ENCODE measurements at regions not wholly inside any gene's neighbourhood (a gene's known extent, or its start where the extent isn't known, plus 50 kb on each side); places are given as distances from the start of the nearest gene placed in this dataset.

- in situ Hi-C loops (cut with MboI; ENCODE audit: low pct_unique_long_range_greater_than_20kb, low sequenced_read_pairs, unreplicated experiment): no loop called here
- TF ChIP-seq CTCF (IDR thresholded peaks at IDR 0.05; ENCODE audit: extremely low read depth, insufficient read depth, missing control alignments): no peak
Measured at GRCh38 chr18:71986351-71987050, 557.6 kb downstream of the CBLN2 start.

DNA sequence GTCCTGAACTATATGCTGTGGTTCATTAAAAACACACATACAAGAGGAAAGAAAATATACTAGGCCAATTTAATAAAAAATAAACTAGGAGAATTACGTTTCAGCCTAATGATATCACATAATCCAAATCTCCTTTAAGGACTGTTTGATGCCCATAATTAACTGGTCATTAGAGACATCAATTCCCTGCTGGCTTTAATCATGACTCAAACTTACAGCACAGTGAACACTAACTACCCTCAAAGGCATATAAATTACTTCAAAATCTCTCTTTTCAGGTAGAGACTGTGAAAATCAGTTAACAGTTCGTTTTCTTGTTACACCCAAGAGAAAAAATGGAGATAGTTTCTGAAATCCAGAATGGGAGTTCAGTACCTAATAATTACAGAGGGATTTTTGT lies 567.4 kb downstream of the CBLN2 start:
- TF ChIP-seq CTCF (IDR thresholded peaks at IDR 0.05; ENCODE audit: extremely low read depth, insufficient read depth, missing control alignments): no peak
- DNase-seq (ENCODE audit: low spot score): no peak
- in situ Hi-C loops (cut with MboI; ENCODE audit: low pct_unique_long_range_greater_than_20kb, low sequenced_read_pairs, unreplicated experiment): no loop called here

More at GRCh38 chr18:71986351-71987050, 557.6 kb downstream of the CBLN2 start:
- DNase-seq (ENCODE audit: low spot score): no peak

GRCh38 chr18:71966791-71967190 lies 577.4 kb downstream of the CBLN2 start:
- no peak for TF ChIP-seq CTCF (IDR thresholded peaks at IDR 0.05; ENCODE audit: extremely low read depth, insufficient read depth, missing control alignments)
- in situ Hi-C loops (cut with MboI; ENCODE audit: low pct_unique_long_range_greater_than_20kb, low sequenced_read_pairs, unreplicated experiment): no loop called here

DNA sequence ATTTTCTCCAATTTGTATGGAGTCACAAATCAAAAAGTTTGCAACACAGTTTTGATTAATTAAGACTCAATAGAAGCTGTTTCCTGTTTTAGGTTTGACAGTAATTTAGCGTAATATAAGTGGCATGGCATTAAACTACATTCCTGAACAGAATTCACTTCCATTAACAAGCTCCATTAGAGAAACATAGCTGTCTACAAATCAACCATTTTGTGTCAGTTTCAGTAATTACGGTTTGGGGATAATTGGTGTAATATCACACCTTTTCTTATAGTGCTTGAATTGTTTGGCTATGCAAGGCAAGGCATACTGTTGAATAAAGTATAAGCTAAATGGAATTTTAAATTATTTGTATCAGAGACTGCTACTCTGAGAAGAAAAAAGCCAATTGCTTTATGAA lies 585.5 kb downstream of the CBLN2 start:
- in situ Hi-C loops (cut with MboI; ENCODE audit: low pct_unique_long_range_greater_than_20kb, low sequenced_read_pairs, unreplicated experiment): no loop called here
- no peak for DNase-seq (ENCODE audit: low spot score)
- TF ChIP-seq CTCF (IDR thresholded peaks at IDR 0.05; ENCODE audit: extremely low read depth, insufficient read depth, missing control alignments): no peak

More at GRCh38 chr18:71966791-71967190, 577.4 kb downstream of the CBLN2 start:
- no peak for DNase-seq (ENCODE audit: low spot score)

DNA sequence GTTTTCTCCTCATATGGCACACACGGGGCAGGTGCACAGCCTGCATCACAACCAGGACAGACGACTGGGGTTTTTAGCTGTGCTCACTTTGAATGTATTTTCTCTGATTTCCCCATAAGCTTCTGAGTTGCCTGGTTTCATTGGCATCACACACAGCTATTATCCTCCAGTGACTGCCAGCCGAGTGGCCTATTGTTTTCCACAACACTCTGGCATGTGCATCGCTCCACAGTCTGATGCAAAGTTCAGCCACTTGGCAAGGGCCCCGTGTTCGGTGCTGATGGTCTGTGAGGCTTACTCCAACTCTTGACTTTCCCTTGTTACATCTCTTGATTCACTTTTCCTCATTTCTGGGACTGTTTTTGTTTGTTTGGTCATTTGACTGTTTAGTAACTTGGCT lies 593.1 kb downstream of the CBLN2 start:
- no peak for TF ChIP-seq CTCF (IDR thresholded peaks at IDR 0.05; ENCODE audit: extremely low read depth, insufficient read depth, missing control alignments)
- no peak for DNase-seq (ENCODE audit: low spot score)
- in situ Hi-C loops (cut with MboI; ENCODE audit: low pct_unique_long_range_greater_than_20kb, low sequenced_read_pairs, unreplicated experiment): no loop called here

DNA sequence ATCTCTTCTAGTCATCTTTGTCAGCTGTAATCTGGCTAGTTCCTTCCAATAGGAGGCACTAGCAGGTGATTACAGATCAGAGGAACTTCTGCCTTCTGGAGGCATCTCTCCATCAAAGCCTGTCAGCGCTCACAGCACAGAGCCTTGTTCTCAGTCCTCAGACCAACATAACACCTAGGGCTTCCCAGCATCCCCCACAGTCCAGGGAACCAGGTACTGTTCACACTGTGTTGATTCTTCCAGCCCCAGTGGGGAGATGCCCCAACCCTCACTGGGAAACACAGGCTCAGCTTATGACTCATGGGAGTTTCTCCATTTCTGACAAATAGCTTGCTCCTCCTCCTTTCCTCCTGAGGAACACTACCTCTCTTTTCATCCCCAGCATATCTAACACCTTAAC lies 601.7 kb downstream of the CBLN2 start:
- no peak for DNase-seq (ENCODE audit: low spot score)
- TF ChIP-seq CTCF (IDR thresholded peaks at IDR 0.05; ENCODE audit: extremely low read depth, insufficient read depth, missing control alignments): no peak
- in situ Hi-C loops (cut with MboI; ENCODE audit: low pct_unique_long_range_greater_than_20kb, low sequenced_read_pairs, unreplicated experiment): no loop called here
